ENCODE measurements at regions not wholly inside any gene's neighbourhood (a gene's known extent, or its start where the extent isn't known, plus 50 kb on each side); places are given as distances from the start of the nearest gene placed in this dataset.

DNA sequence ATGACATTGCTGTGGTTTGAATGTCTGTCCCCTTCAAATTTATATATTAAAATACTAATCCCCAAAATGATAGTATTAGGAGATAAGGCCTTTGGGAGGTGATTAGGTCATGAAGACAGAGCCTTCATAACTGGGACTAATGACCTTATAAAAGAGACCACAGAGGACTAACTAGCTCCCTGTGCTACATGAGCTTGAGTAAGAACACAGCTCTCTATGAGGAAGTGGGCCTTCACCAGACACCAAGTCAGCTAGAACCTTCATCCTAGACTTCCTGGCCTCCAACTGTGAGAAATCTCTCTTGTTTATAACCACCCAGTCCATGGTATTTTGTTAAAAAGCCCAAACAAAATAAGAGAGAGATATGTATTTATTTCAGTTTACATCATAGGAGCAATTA, 242.2 kb upstream of the CTSO start:
- no peak for TF ChIP-seq CTCF (IDR thresholded peaks at IDR 0.05 in 4 of 5, conservative IDR thresholded peaks at IDR 0.05 in 1 of 5)
- TF ChIP-seq POLR2A (IDR thresholded peaks at IDR 0.05) = no peak
- ATAC-seq (no peak), DNase-seq (no peak)
- intact Hi-C loops (cut with DNase I; ENCODE audit: low total_unique reads) = no loop called here
- peaks cover 0 to 5% of the 10 kb centered on the region in 2 donors for H3K4me1 ChIP-seq
- no peak overlapping the region for H3K27ac ChIP-seq
- H3K27me3 ChIP-seq = no peaks in the 10 kb centered on the region
- H3K9me3 ChIP-seq = no peaks in the 10 kb centered on the region
- no peak overlapping the region for H3K4me3 ChIP-seq
- H3K36me3 ChIP-seq = no peaks in the 10 kb centered on the region
- in situ Hi-C loops (cut with MboI; ENCODE audit: low sequenced_read_pairs in 4 of 4) = no loop called here

DNA sequence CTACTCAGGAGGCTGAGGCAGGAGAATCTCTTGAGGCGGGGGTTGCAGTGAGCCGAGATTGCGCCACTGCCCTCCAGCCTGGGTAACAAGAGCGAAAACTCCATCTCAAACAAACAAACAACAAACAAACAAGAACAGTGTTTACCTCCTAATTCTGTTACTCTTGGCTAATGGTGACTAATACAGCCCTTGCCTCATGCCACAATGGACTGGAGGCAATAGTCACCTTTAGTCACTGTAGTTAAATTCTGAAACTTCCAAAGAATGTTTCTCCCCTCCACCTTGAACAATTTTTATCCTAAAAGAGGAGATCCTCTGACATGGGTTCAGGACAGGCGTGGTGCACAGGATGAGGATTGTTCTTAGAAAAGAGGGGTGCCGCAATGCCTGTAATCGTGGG, 241.2 kb upstream of the CTSO start:
- Histone ChIP-seq H3K27me3 (no peaks in the 10 kb centered on the region), H3K27ac (no peak overlapping the region), H3K9me3 (no peaks in the 10 kb centered on the region), H3K36me3 (no peaks in the 10 kb centered on the region), H3K4me1 (peaks cover 0 to 5% of the 10 kb centered on the region in 2 donors), H3K4me3 (no peak overlapping the region)
- DNase-seq (no peak), ATAC-seq (no peak)
- TF ChIP-seq POLR2A (IDR thresholded peaks at IDR 0.05) = no peak
- TF ChIP-seq CTCF (IDR thresholded peaks at IDR 0.05 in 4 of 5, conservative IDR thresholded peaks at IDR 0.05 in 1 of 5) = no peak
- in situ Hi-C loops (cut with MboI; ENCODE audit: low sequenced_read_pairs in 4 of 4) = no loop called here
- intact Hi-C loops (cut with DNase I; ENCODE audit: low total_unique reads) = no loop called here

GRCh38 chr4:156193800-156194199, 240.1 kb upstream of the CTSO start:
- no peaks in the 10 kb centered on the region for H3K36me3 ChIP-seq
- no peaks in the 10 kb centered on the region for H3K27me3 ChIP-seq
- no peak for ATAC-seq
- TF ChIP-seq CTCF (IDR thresholded peaks at IDR 0.05 in 4 of 5, conservative IDR thresholded peaks at IDR 0.05 in 1 of 5) = no peak
- no peak for TF ChIP-seq POLR2A (IDR thresholded peaks at IDR 0.05)
- no peaks in the 10 kb centered on the region for H3K9me3 ChIP-seq
- no peak for DNase-seq
- in situ Hi-C loops (cut with MboI; ENCODE audit: low sequenced_read_pairs in 4 of 4) = no loop called here
- H3K27ac ChIP-seq = no peak overlapping the region
- H3K4me3 ChIP-seq = no peak overlapping the region
- peaks cover 0 to 5% of the 10 kb centered on the region in 2 donors for H3K4me1 ChIP-seq
- intact Hi-C loops (cut with DNase I; ENCODE audit: low total_unique reads) = no loop called here

DNA sequence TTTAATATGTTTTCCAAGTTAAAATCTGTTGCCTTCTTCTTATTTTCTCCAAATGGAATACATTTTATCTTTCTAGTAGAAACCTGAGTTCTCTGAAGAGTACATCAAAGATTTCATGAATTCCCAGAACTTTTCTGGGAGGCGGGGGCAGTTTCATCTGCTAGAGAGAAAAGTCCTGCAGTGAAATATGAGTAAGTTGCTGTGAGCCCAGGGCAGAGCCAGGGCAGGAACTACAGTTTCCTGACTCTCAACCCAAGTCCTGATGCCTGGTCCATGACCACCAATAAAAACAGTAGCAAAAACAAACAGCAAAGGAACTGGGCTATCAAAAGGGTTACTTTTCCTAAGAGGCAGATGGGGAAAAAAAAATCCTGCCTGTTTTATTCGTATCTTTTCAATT, 239.4 kb upstream of the CTSO start:
- H3K27me3 ChIP-seq = no peaks in the 10 kb centered on the region
- H3K9me3 ChIP-seq = no peaks in the 10 kb centered on the region
- TF ChIP-seq POLR2A (IDR thresholded peaks at IDR 0.05) (no peak), CTCF (IDR thresholded peaks at IDR 0.05 in 4 of 5, conservative IDR thresholded peaks at IDR 0.05 in 1 of 5) (no peak)
- no peak for ATAC-seq
- DNase-seq = no peak
- no peak overlapping the region for H3K4me3 ChIP-seq
- peaks cover 0 to 5% of the 10 kb centered on the region in 2 donors for H3K4me1 ChIP-seq
- no peaks in the 10 kb centered on the region for H3K36me3 ChIP-seq
- no peak overlapping the region for H3K27ac ChIP-seq
- in situ Hi-C loops (cut with MboI; ENCODE audit: low sequenced_read_pairs in 4 of 4) (no loop called here), intact Hi-C loops (cut with DNase I; ENCODE audit: low total_unique reads) (no loop called here)

DNA sequence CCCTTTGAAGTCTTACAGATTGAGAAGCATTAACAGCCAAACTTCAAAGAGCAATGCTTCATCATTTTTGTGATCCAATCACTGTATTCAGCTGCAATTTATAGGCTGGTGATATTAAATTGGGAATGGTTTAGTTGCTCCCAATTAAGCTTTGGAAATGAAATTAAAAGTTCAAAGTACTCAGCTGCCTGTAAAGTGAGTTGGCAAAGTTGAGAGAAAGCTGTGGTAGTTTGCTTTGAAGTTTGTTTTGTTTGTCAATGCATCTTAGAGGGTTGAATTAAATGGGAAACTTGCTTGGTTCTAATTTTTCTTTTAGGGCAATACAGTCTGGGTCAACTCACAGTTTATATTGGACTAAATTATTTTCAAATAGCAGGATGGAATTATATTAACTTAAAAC, 238.4 kb upstream of the CTSO start:
- no peak for DNase-seq
- intact Hi-C loops (cut with DNase I; ENCODE audit: low total_unique reads) (no loop called here), in situ Hi-C loops (cut with MboI; ENCODE audit: low sequenced_read_pairs in 4 of 4) (no loop called here)
- Histone ChIP-seq H3K27ac (no peak overlapping the region), H3K9me3 (no peaks in the 10 kb centered on the region), H3K36me3 (no peaks in the 10 kb centered on the region), H3K4me1 (peaks cover 0 to 5% of the 10 kb centered on the region in 2 donors), H3K27me3 (no peaks in the 10 kb centered on the region), H3K4me3 (no peak overlapping the region)
- no peak for ATAC-seq
- TF ChIP-seq POLR2A (IDR thresholded peaks at IDR 0.05) = no peak
- TF ChIP-seq CTCF (IDR thresholded peaks at IDR 0.05 in 4 of 5, conservative IDR thresholded peaks at IDR 0.05 in 1 of 5) = no peak

Data from gastrocnemius medialis (tissue), 4 donors.